Activated B cell treated with CpG ODN at 0.5 μM for 24 hours (primary cell): ENCODE measurements at regions not wholly inside any gene's neighbourhood (a gene's known extent, or its start where the extent isn't known, plus 50 kb on each side); places are given as distances from the start of the nearest gene placed in this dataset.

ENCODE experiments used
- ATAC-seq: fragments of 200-7000 bp; cut with Tn5 transposase; one replicate; pipeline ENCODE4 v1.10.0; 2021; ENCODE audit warnings: low read depth, mild to moderate bottlenecking, moderate library complexity
- CTCF ChIA-PET: fragments of 350-600 bp; sonication (Branson Sonifier 250); formaldehyde crosslinking; loops from one replicate; lab custom pipeline; 2021; ENCODE audit warnings: antibody characterized with exemption; lab: Charles Lee
- POLR2A ChIA-PET: fragments of 350-600 bp; sonication (Branson Sonifier 250); formaldehyde crosslinking; loops from one replicate; lab custom pipeline; 2021; ENCODE audit warnings: antibody characterized with exemption; lab: Charles Lee
- DNase-seq: peaks from one replicate; pipeline ENCODE4 v3.0.0; 2022
- H3K27ac Mint-ChIP-seq: one replicate; pipeline ENCODE4 v1.8.0; 2020; ENCODE audit warnings: mixed read lengths
- H3K27me3 Mint-ChIP-seq: one replicate; pipeline ENCODE4 v1.8.0; 2021; ENCODE audit warnings: mixed read lengths
- H3K36me3 Mint-ChIP-seq: one replicate; pipeline ENCODE4 v1.8.0; 2021; ENCODE audit warnings: low read depth, mixed read lengths
- H3K4me1 Mint-ChIP-seq: one replicate; pipeline ENCODE4 v1.8.0; 2021; ENCODE audit warnings: mixed read lengths
- H3K4me3 Mint-ChIP-seq: one replicate; pipeline ENCODE4 v1.8.0; 2020; ENCODE audit warnings: mild to moderate bottlenecking, mixed read lengths
- H3K9me3 Mint-ChIP-seq: one replicate; pipeline ENCODE4 v1.8.0; 2020; ENCODE audit warnings: mixed read lengths
- CTCF ChIP-seq: fragments of 200-600 bp; IDR thresholded peaks from one replicate; pipeline ENCODE4 v1.8.0; 2022; ENCODE audit warnings: antibody characterized with exemption, mild to moderate bottlenecking
- intact Hi-C: fragments of 100-400 bp; cut with micrococcal nuclease; formaldehyde crosslinking; loops from one replicate; pipeline ENCODE4 v1.15.1; 2024

- Mint-ChIP-seq H3K36me3 (no peaks in the 10 kb centered on the region), H3K27ac (no peak overlapping the region), H3K4me1 (peaks cover 11% of the 10 kb centered on the region), H3K4me3 (no peak overlapping the region), H3K9me3 (no peaks in the 10 kb centered on the region), H3K27me3 (no peaks in the 10 kb centered on the region)
- ATAC-seq (no peak), DNase-seq (no peak)
- no peak for TF ChIP-seq CTCF
- intact Hi-C loops, result no loop called here
- ChIA-PET POLR2A (no interaction called here), CTCF (interaction anchor here (0.9 to 1.5 kb wide), 2 partner anchors 9 to 101 kb away, joined by 3 to 5 read pairs; no protein-coding TSS in a partner anchor)
Observed at GRCh38 chr1:39089931-39090521, 63.9 kb downstream of the NDUFS5 start.

- no peaks in the 10 kb centered on the region for H3K36me3 Mint-ChIP-seq
- no peak for TF ChIP-seq CTCF
- ATAC-seq, result no peak
- H3K27me3 Mint-ChIP-seq, result no peaks in the 10 kb centered on the region
- ChIA-PET POLR2A (interaction anchor here (1.2 kb wide), 1 partner anchor 65 kb away, joined by 3 read pairs; the partner anchor contains the start of gene NDUFS5), CTCF (interaction anchor here (1.2 kb wide), 1 partner anchor 319 kb away, joined by 4 read pairs; no protein-coding TSS in a partner anchor)
- H3K4me1 Mint-ChIP-seq, result peaks cover 11% of the 10 kb centered on the region
- no peak for DNase-seq
- no peak overlapping the region for H3K4me3 Mint-ChIP-seq
- no peaks in the 10 kb centered on the region for H3K9me3 Mint-ChIP-seq
- no peak overlapping the region for H3K27ac Mint-ChIP-seq
- intact Hi-C loops, result no loop called here
Observed at GRCh38 chr1:39090757-39091380, 64.7 kb downstream of the NDUFS5 start.

GRCh38 chr1:39091845-39092645, 65.9 kb downstream of the NDUFS5 start:
- Mint-ChIP-seq H3K36me3 (no peaks in the 10 kb centered on the region), H3K4me1 (peaks cover 4% of the 10 kb centered on the region), H3K27me3 (no peaks in the 10 kb centered on the region), H3K27ac (no peak overlapping the region), H3K4me3 (no peak overlapping the region), H3K9me3 (no peaks in the 10 kb centered on the region)
- ChIA-PET POLR2A (interaction anchor here (0.6 to 1.2 kb wide), 3 partner anchors 14 to 164 kb away, joined by 3 to 6 read pairs (median 5); partner anchors contain the start of gene NDUFS5), CTCF (interaction anchor here (0.6 to 1.5 kb wide), 9 partner anchors 8 to 483 kb away, joined by 3 to 4 read pairs (median 4); partner anchors contain the start of gene NDUFS5)
- TF ChIP-seq CTCF, result no peak
- intact Hi-C loops, result loop anchor here (2.0 kb wide), 1 partner anchor 233 kb away; the partner anchor contains the start of gene RRAGC
- DNase-seq (no peak), ATAC-seq (peak; percentile 75)

GRCh38 chr1:39094685-39095084, 68.5 kb downstream of the NDUFS5 start:
- POLR2A ChIA-PET, result interaction anchor here (0.7 kb wide), 1 partner anchor 153 kb away, joined by 5 read pairs; no protein-coding TSS in a partner anchor
- H3K36me3 Mint-ChIP-seq, result no peaks in the 10 kb centered on the region
- no peak overlapping the region for H3K4me3 Mint-ChIP-seq
- DNase-seq, result no peak
- no peaks in the 10 kb centered on the region for H3K27me3 Mint-ChIP-seq
- H3K27ac Mint-ChIP-seq, result no peak overlapping the region
- H3K4me1 Mint-ChIP-seq, result peaks cover 10% of the 10 kb centered on the region
- intact Hi-C loops, result no loop called here
- CTCF ChIA-PET, result interaction anchor here (0.6 to 2.0 kb wide), 2 partner anchors 164 to 316 kb away, joined by 3 to 5 read pairs; no protein-coding TSS in a partner anchor
- H3K9me3 Mint-ChIP-seq, result no peaks in the 10 kb centered on the region
- no peak for TF ChIP-seq CTCF
- ATAC-seq, result no peak
